SK-N-MC (cell line): ENCODE measurements at regions not wholly inside any gene's neighbourhood (a gene's known extent, or its start where the extent isn't known, plus 50 kb on each side); places are given as distances from the start of the nearest gene placed in this dataset.

ENCODE experiments used
- EZH2 ChIP-seq: fragments of 200-600 bp; sonication (generic); IDR thresholded peaks from one replicate; pipeline ENCODE4 v1.6.1; 2017; ENCODE audit warnings: antibody characterized with exemption
- FOXP2 ChIP-seq: optimal IDR thresholded peaks from 2 replicates; pipeline ENCODE3; 2011; ENCODE audit warnings: mild to moderate bottlenecking, moderate library complexity; ENCODE audit not compliant: insufficient read depth; ENCODE audit errors: extremely low read length, control extremely low read depth
- POLR2AphosphoS5 ChIP-seq: IDR thresholded peaks from 2 replicates; pipeline ENCODE4 v1.6.1; 2012; ENCODE audit warnings: mild to moderate bottlenecking, low read depth, low read length, borderline replicate concordance

DNA sequence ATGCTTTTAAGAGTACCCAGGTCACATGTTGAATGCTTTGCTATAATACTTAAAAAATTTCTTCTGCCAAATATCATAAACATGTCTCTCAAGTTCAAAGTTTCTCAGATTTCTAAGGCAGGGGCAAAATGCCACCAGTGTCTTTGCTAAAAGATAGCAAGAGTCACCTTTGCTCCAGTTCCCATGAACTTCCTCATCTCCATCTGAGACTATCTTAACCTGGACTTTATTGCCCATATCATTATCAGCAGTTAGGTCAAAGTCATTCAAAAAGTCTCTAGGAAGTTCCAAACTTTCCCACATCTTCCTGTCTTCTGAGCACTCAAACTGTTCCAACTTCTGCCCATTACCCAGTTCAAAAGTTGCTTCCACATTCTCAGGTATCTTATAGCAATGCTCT lies 307.6 kb upstream of the TNC start:
- TF ChIP-seq EZH2 (no peak), POLR2AphosphoS5 (no peak), FOXP2 (no peak)
